Endothelial cell (in vitro differentiated cells): ENCODE measurements at regions not wholly inside any gene's neighbourhood (a gene's known extent, or its start where the extent isn't known, plus 50 kb on each side); places are given as distances from the start of the nearest gene placed in this dataset.

Experiments used
- DNase-seq: peaks from one replicate; pipeline ENCODE4 v3.0.0; 2021; ENCODE audit warnings: low spot score
- H3K27ac Mint-ChIP-seq: one replicate; pipeline ENCODE4 v1.8.0; 2021; ENCODE audit warnings: mixed read lengths, inconsistent platforms; ENCODE audit not compliant: unreplicated experiment
- H3K27me3 Mint-ChIP-seq: one replicate; pipeline ENCODE4 v1.8.0; 2021; ENCODE audit warnings: mild to moderate bottlenecking, moderate library complexity, mixed read lengths, inconsistent platforms; ENCODE audit not compliant: unreplicated experiment
- H3K36me3 Mint-ChIP-seq: one replicate; pipeline ENCODE4 v1.8.0; 2021; ENCODE audit warnings: mild to moderate bottlenecking, low read depth, mixed read lengths, inconsistent platforms; ENCODE audit not compliant: unreplicated experiment
- H3K4me1 Mint-ChIP-seq: one replicate; pipeline ENCODE4 v1.8.0; 2021; ENCODE audit warnings: mild to moderate bottlenecking, mixed read lengths, inconsistent platforms; ENCODE audit not compliant: unreplicated experiment
- H3K4me3 Mint-ChIP-seq: one replicate; pipeline ENCODE4 v1.8.0; 2021; ENCODE audit warnings: mild to moderate bottlenecking, mixed read lengths, inconsistent platforms; ENCODE audit not compliant: unreplicated experiment
- H3K9me3 Mint-ChIP-seq: one replicate; pipeline ENCODE4 v1.8.0; 2021; ENCODE audit warnings: mixed read lengths, inconsistent platforms; ENCODE audit not compliant: unreplicated experiment
- TF ChIP-seq, protein P1 (sequence below): fragments of 200-600 bp; sonication (generic); IDR thresholded peaks from one replicate; pipeline ENCODE4 v1.5.0; 2021; ENCODE audit warnings: antibody characterized with exemption; ENCODE audit not compliant: unreplicated experiment

DNA sequence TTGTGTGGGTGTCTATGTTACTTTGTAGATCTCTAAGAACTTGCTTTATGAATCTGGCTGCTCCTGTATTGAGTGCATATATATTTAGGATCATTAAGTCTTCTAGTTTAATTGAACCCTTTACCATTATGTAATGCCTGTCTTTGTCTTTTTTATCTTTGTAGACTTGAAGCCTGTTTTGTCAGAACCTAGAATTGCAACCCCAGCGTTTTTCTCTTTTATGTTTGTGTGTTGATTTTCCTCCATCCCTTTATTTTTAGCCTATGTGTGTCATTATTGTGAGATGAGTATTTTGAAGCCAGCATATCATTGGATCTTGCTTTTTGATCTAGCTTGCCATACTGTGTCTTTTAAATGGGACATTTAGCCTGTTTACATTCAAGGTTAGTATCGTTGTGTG lies 573.2 kb downstream of the BRINP3 start:
- DNase-seq, result no peak
- TF ChIP-seq, protein P1, sequence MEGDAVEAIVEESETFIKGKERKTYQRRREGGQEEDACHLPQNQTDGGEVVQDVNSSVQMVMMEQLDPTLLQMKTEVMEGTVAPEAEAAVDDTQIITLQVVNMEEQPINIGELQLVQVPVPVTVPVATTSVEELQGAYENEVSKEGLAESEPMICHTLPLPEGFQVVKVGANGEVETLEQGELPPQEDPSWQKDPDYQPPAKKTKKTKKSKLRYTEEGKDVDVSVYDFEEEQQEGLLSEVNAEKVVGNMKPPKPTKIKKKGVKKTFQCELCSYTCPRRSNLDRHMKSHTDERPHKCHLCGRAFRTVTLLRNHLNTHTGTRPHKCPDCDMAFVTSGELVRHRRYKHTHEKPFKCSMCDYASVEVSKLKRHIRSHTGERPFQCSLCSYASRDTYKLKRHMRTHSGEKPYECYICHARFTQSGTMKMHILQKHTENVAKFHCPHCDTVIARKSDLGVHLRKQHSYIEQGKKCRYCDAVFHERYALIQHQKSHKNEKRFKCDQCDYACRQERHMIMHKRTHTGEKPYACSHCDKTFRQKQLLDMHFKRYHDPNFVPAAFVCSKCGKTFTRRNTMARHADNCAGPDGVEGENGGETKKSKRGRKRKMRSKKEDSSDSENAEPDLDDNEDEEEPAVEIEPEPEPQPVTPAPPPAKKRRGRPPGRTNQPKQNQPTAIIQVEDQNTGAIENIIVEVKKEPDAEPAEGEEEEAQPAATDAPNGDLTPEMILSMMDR, result no peak
- no peaks in the 10 kb centered on the region for H3K9me3 Mint-ChIP-seq
- H3K36me3 Mint-ChIP-seq, result no peaks in the 10 kb centered on the region
- no peak overlapping the region for H3K4me3 Mint-ChIP-seq
- H3K27me3 Mint-ChIP-seq, result no peaks in the 10 kb centered on the region
- no peak overlapping the region for H3K27ac Mint-ChIP-seq
- H3K4me1 Mint-ChIP-seq, result no peaks in the 10 kb centered on the region

DNA sequence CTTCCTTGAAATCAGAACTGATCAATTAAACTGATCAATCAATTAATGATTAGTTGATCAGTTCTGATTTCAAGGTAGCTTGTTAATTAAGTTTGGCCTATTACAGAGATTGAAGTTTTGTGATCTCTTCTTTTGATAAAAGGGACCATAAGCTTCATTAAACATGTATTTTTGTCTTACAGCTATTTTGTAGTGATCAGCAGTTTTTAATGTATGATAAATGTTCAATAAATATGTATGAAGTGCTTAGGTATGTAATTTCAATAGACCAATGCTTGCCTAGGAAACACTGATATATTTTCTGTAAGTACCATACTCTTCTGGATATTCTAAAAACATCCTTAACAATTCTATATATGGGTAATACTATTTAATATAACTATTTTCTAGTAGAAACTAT lies 569.6 kb downstream of the BRINP3 start:
- no peaks in the 10 kb centered on the region for H3K9me3 Mint-ChIP-seq
- no peak overlapping the region for H3K4me3 Mint-ChIP-seq

DNA sequence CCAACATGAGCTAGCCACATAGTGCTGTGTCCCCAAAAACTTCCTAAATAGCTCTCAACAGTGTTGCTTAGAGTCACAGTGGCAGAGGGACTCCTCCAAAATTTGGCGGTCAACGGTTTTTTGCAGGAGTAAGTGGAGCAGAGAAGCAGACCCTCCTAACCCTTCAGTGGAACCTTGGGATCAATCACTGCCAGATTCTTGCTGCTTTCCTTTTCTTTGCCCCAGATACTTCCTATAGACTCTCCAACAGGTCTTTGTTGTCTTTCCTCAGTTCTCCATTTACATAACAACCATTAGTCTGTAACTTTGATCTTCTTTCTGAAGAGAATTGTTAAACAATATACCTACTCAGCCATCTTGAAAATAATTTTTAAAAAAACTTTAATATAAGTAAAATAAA lies 556.1 kb downstream of the BRINP3 start:
- DNase-seq, result no peak
- Mint-ChIP-seq H3K9me3 (no peaks in the 10 kb centered on the region), H3K36me3 (no peaks in the 10 kb centered on the region), H3K4me3 (no peak overlapping the region), H3K27ac (no peak overlapping the region), H3K27me3 (no peaks in the 10 kb centered on the region), H3K4me1 (no peaks in the 10 kb centered on the region)
- TF ChIP-seq, protein P1, result no peak

More for the DNA sequence above, 569.6 kb downstream of the BRINP3 start:
- Mint-ChIP-seq H3K27ac (no peak overlapping the region), H3K27me3 (no peaks in the 10 kb centered on the region), H3K36me3 (no peaks in the 10 kb centered on the region), H3K4me1 (no peaks in the 10 kb centered on the region)
- TF ChIP-seq, protein P1, result no peak
- no peak for DNase-seq

DNA sequence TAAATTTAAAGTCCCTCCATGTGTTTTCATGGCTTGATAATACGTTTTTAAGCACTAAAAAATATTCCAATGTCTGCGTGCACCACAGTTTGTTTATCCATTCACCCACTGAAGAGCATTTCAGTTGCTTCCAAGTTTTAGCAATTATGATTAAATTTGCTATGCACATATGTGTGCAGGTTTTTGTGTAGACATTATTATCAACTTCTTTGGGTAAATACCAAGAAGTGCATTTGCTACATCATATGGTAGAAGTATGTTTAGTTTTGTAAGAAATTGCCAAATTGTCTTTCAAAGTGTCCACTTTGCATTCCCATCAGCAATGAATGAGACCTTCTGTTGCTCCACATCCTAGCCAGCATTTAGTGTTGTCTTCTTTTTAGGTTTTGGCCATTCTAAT lies 550.0 kb downstream of the BRINP3 start:
- Mint-ChIP-seq H3K27ac (no peak overlapping the region), H3K36me3 (no peaks in the 10 kb centered on the region), H3K4me3 (no peak overlapping the region), H3K9me3 (no peaks in the 10 kb centered on the region), H3K27me3 (no peaks in the 10 kb centered on the region), H3K4me1 (no peaks in the 10 kb centered on the region)
- TF ChIP-seq, protein P1, result no peak
- DNase-seq, result no peak

DNA sequence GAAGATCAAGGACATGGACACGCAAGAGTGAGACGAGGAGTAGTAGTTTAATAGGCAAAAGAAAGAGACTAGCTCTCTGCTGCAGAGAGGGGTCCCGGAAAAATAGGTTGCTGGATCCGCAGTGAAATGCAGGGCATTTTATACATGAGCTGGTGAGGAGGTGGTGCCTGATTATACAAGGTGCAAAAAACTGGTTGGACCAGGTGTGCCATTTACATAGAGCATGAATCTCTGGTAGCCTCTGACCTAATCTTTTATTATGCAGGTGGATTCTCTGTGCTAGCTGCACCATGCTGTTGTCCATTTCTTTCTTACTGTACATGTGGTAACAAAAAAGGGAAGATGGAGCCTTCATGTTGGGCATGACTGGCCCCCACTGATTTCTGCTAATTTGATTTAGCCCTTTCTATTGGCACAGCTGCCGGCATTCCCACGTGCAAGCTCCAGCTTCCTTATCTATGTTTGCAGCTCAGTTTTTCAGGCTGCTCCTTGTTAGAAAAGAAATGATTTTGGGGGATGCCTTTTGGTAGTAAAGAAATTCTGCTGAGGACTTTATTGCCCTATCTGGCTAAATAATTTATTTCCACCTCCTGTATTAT lies 548.1 kb downstream of the BRINP3 start:
- TF ChIP-seq, protein P1, result no peak
- no peaks in the 10 kb centered on the region for H3K9me3 Mint-ChIP-seq

More for the DNA sequence above, 548.1 kb downstream of the BRINP3 start:
- Mint-ChIP-seq H3K27ac (no peak overlapping the region), H3K27me3 (no peaks in the 10 kb centered on the region), H3K4me3 (no peak overlapping the region), H3K4me1 (no peaks in the 10 kb centered on the region), H3K36me3 (no peaks in the 10 kb centered on the region)
- no peak for DNase-seq
